Activated T-helper 1 cell treated with Interleukin-2 at 50 U/mL for 16 hours (primary cell): ENCODE measurements at regions not wholly inside any gene's neighbourhood (a gene's known extent, or its start where the extent isn't known, plus 50 kb on each side); places are given as distances from the start of the nearest gene placed in this dataset.

ENCODE experiments used
- DNase-seq: peaks from one replicate; pipeline ENCODE4 v3.0.0-alpha.2; 2020; ENCODE audit warnings: low read depth

DNA sequence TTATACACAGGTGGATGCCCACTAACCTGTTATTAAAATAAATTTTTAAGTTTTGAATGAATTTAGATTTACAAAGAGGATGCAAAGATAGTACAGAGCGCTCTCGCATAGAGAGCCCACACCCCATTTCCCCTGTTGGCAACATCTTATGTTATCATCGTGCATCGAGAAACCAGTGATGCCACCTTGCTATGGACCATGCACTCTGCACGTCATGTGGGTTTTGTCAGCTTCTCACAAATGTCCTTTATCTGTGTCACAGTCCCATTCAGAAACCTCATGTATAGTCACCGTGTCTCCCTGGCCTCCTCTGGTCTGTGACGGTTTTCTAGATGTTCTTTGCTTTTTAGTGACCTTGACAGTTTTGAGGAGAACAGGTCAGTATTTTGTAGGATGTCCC, 60.0 kb downstream of the ING1 start:
- no peak for DNase-seq

DNA sequence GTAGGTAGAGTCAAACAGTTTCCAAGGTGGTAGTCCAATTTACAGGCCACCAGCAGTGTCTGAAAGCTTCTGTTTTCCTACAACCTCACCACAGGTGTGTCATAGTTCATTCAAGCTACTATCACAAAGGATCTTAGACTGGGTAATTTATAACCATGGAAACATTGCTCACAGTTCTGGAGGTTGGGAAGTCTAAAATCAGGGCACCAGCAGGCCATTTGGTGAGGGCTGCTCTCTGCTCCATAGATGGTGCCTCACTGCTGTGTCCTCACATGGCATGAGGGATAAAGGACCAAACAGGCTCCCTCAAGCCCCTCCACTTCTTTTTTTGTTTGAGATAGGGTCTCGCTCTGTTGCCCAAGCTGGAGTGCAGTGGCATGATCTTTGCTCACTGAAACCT, 60.6 kb downstream of the ING1 start:
- no peak for DNase-seq

DNA sequence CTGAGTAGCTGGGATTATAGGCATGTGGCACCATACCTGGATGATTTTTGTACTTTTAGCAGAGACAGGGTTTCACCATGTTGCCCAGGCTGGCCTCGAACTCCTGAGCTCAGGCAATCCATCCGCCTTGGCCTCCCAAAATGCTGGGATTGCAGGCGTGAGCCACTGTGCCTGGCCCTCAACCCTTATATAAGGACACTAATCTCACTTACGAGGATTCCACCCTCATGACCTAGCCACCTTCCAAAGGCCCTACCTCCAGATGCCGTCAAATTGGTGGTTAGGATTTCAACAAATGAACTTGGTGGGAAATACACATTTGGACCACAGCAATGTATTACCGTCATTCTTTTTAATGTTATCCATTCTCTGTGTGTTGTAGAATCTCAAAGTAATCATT, 61.0 kb downstream of the ING1 start:
- no peak for DNase-seq

DNA sequence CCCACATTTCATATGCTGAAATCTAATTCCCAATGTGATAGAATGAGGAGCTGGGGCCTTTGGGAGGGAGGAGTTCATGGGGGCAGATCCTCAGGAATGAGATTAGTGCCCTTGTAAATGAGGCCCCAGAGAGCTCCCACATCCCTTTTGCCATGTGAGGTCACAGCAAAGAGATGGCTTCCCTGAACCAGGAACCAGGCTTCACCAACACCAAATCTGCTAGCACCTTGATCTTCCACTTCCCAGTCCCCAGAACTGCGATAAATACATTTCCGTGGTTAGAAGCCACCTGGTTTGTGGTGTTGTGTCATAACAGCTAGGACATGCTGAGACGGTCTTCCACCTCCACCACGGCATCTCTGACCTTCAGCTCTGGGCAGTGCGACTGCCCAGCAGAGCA, 62.1 kb downstream of the ING1 start:
- no peak for DNase-seq

DNA sequence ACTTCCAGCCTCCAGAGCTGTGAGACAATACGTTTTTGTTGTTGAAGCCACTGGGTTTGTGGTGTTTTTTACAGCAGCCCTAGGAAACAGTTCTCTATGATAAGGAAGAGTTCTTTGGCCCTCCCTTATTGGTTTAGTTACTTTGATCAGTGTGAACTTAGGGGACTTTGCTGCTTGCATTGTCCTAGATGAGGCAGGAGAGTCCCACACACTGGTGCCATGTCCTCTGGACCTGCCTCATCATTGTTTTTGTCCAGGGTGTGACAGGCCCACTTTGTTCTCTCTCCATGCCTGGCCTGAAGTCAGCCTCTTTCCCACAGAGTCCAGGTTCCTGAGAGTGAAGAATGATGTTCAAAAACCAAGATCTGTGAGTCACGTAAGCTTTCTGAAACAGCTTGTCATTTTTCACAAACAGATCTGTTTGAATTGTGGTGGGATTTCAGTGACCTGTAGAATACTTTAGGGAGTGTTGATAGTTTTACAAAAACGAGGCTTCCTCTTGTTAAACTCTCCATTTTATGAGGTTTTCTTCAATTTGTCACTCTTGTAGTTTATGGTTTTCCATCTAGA, 63.8 kb downstream of the ING1 start:
- DNase-seq = no peak

DNA sequence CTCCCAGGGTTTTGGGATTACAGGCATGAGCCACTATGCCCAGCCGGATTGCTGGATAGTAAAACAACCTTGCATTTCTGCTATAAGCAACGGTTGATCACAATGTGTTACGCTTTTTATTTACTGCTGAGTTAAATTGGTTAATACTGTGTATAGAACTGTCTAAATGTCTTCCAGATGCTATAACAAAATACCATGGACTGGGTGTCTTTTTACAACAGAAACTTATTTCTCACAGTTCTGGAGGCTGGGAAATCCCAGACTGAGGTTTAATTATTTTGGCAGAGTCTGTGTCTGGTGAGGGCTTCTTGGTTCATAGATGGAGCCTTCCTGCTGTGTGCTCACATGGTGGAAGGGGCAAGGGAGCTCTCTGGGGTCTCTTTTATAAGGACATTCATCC, 65.5 kb downstream of the ING1 start:
- DNase-seq = no peak

DNA sequence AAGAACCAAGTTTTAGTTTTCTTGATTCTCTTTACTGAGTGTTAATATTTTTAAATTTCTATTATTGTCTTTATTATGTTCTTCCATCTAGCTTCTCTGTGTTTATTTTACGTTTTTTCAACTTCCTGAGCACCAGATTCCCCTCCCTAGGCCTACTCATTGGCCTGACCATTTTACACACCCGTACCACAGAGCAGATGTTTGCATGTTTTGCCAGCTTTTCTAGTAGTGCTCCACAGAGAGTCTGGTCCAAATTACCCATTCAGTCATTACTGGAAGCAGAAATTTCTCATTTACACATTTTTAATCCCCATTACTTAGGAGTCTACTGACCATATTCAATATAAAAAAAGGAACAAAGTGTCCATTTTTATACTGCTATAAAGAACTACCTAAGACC, 66.9 kb downstream of the ING1 start:
- DNase-seq = no peak

DNA sequence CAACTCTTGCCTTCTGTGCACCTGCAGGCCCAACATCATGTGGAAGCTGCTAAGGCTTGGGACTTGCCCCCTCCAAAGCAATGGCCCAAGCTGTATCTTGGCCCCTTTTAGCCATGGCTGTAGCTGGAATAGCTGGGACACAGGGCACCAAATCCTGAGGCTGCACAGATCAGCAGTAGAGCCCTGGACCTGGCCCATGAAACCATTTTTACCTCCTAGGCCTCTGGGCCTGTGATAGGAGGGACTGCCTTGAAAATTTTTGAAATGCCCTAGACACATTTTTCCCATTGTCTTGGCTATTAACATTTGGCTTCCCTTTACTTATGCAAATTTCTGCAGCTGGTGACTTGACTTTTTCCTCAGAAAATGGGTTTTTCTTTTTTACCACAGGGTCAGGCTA, 68.7 kb downstream of the ING1 start:
- no peak for DNase-seq

DNA sequence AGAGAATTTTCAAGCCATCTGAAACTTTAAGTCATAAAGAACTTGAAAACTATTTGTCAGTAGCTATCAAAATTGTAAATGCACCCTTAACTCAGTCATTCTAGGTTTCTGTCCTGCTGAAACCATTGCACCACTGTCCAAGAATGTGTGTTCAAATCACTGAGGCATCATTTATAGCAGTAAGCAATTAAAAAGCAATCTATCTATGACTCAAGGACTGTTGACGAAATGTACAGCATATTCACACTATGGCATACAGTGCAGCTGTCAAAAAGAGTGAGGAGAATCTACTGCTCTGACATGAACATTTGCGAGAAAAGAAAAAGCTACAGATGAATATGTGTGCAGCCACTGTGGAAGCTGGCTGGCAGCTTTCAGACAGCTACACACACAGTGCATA, 71.2 kb downstream of the ING1 start:
- DNase-seq = no peak

DNA sequence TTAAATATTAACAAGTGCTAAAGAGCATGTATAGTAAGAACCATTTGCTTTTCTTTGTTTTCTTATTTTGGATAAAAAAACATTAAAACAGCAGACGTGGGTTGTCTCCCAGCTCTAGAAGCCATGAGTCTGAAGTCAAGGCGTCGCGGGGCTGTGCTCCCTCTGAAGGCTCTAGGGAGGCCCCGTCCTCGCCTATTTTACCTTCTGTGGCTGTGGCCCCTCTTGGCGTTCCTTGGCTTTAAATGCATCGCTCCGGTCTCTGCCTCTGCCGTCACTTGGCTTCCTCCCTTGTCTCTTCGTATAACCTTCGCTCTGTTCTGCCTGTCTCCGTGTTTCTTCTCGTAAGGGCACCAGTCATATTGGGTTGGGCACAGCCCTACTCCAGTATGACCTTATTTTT, 75.3 kb downstream of the ING1 start:
- DNase-seq = no peak

DNA sequence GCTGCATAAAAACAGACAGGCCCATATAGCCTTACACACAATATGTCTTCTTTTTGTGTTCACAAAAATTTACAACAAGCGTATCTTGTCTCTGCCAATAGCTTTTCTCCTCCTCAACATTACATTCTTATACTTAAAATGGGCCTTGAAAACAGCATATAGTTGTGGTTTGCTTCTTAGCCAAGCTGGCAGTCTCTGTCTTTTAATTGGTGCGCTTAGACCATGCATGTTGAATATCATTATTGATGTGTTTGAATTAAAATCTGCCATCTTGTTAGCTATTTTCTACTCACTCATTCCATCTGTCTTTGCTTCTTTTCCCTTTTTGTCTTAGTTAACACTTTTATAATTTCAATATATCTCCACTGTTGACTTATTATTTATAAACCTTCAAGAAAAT, 76.4 kb downstream of the ING1 start:
- DNase-seq = no peak

DNA sequence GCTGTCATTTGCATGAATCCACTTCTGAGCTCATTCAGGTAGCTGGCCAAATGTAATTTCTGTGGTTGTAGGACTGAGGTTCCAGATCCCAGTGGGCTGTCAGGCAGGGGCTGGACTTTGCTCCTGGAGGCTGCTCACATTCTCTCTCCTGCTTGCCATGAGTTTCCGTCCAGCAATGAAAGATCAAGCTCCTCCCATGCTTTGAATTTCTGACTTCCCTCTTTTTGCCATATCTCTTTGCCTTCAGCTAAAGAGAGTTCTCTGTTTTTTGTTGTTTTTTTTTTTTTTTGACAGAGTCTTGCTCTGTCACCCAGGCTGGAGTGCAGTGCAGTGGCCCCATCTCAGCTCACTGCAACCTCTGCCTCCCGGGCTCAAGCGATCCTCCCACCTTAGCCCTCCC, 76.9 kb downstream of the ING1 start:
- DNase-seq = no peak

DNA sequence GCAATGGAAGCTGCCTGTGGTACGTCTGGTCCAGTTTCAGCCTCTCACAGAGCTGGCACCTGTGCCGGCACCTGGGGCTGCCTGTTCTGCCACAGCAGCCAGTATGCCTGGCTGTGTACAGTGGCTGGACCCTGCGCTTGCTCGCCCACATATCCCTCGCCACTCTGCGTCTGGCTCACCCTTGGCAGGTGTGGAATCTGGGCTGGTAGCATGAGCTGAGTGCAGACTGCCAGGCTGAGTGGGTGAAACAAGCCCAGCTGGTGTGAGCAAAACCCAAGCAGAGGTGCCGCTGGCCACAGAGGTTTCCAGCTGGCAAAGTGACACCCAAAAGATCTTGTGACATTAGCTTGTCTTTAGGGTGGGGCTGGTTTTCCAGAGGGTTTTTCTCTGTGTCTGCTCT, 80.7 kb downstream of the ING1 start:
- no peak for DNase-seq

DNA sequence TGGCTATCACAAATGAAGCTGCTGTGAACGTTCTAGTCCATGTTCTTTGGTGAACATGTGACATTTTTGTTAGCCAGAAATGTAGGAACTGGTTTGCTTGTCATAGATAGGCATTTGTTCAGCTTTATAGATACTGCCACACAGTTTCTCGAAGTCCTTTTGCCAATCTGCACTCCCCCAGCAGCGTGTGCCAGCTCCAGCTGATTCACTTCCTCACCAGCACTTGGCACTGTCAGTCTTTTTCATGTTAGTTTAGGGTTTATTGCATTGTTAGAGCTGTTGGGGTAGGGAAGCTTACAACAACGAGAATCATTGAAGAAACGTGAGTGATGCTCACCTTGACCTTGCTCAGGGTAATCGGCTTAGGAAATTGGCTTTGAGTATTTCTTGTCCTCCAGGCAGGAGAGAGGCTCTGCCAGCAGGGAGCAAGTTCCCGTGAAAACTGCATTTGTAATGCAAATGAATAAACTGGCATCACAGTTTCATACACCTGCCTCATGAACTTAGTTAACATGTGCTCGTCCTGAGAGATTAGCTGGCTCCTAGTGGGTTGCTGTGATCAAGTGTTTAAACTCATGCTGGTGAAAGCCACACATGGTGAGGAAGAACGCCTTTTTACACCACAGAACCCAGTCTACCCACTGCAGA, 83.9 kb downstream of the ING1 start:
- DNase-seq = no peak

DNA sequence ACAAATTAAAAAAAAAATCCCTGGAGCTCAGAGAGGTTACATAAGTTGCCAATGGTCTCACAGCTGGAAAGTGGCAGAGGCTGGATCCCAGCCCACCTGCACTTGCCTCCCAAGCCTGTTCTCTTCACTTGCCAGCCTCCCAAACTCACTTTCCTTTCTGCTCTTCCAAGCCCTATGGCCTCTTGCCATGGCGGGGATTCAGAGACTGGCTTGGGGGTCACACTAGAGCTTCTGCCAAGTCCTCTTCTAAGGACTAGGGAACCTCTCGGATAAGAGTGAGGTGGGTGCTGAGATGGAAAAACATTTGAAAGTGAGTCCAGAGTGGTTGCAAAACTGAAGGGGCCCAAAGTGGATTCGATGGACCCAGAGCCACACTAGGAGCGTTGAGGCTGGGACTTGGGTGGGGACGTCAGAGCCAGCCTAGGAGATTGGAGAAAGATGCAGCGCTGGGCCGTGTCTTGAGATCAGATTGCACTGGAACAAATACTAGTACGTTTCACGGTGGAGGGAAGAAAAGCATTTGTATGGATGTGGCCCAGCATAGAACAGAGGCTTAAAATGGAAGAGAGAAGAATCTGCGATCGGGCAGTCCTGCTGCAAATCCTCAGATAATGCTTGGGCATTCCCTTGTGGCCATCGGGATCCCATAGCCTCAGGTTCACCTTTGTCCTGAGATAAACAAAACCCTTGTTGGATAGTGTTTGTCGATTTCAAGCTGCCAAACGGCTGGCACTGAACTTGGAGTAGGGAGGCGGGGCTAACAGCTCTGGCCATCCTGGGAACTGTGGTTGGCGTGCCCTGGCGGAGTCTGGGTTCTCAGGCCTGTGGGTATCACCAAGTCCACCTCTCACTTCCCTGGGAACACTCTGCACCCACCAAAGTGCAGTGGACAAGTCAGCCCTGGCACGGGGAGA, 84.8 kb downstream of the ING1 start:
- no peak for DNase-seq

DNA sequence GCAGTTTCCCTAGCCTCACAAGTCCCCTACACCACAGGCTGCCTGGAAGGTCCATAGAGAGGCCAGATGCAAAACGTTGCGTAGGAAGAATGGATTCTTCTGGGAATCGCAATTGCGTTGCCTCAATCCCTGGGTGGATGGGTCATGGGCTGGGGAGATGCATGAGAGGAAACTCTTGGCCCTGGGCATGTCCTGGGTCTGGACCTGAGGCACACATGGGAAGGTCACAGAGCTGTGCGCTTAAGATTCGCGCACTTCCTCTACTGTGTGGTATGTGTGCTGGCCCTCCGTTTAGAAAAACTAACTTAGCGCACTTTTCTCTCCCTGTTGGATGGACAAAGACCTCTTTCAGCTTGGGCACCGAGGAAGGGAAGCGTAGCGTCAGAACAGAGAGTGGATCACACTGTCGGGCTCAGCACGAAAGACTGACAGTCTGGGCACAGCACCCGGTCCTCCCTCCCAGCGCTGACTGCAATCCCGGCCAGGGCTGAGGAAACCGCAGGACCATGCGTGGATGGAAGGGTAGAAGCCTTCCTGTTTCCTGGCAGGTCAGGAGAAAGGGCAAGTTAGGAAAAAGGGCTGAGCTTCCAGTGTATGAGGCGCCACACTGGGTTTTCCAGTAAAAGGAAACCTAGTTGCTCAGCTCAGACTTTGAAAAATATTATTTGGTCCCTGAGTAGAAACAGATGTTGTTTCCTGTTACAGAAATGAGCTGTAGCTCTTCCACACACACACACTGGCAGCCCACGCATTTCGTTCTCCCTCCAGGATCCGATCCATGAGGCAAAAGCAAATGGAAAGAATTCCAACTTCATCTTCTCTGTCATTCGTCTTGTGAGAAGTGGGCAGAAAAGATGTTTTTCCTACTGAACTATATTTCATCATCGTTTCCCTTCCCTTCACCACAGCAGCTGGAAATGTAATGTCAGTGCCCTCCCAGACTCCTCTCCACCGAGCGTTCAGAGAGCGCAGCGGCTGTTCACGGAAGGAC, 86.0 kb downstream of the ING1 start:
- no peak for DNase-seq

DNA sequence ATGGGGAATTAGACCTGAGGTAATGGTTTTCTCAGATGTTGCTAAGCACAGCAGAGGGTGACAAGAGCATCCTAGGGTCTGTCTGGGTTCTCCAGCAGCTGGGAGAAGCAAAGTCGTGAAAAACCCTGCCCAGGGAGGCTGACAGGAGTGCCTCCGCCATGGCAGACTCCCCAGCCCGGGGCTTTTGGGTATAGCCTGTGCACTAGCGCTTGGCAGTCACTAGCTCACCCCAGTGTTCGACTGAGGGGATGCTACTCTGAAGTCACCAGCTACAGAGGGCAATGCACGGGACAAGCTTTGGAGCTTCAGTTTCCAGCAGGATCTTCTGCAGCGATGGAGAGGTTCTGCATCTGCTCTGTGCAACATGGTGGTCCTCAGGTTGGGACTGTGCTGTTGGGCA, 87.5 kb downstream of the ING1 start:
- DNase-seq = no peak

DNA sequence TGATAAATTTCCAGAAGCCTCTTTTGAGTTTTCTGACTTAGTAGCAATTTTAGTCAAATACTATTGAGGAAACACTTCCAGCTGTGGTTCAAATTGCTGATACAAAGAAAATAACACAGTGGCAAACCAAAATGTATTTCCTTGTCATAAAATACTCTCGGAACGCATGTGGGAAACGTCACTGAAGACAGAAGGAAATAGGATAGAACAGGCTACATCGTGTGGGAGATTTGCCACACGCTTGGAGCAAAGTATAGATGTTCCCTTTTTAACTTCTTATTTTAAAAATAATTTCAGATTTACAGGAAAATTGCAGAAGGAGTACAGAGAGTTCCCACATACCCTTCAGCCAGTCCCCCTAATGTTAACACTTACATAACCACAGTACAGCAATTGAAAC, 88.8 kb downstream of the ING1 start:
- DNase-seq = no peak

DNA sequence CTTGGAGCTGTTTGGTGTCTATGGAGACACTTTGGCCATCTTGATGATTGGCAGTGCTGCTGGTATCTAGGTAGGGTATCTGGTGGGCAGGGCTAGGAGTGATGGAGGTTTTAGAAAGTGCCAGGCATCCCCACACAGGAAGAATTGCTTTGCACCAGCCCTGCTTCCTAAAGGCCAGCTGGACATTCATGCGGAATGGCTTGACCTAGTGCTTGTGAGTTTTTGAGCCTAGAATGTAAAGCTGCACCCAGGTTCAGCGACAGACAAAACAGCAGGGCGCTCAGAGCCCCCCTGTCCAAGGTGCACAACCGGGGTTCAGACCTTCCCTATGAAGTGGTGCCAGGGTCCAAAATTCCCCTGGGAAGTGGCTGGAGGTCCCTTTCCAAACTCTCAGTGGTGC, 93.1 kb downstream of the ING1 start:
- no peak for DNase-seq

DNA sequence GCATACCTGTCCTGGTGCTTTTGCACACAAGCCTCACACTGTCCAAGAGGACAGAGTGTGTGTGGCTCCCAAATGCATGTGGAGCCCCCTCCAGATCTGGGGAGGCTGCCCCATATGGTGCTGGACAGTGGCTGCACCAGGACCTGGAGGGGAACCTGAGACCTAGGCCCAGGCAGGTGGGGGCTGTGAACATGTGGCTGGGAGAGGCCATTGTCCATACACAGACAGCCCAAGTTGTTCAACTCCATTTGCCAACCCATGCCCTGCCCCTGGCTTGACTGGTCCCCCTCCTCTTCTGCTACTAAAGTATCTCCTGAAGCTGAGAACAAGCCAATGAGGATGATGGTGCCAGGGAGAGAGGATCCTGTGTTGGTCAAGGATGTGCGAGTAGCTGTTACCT, 94.0 kb downstream of the ING1 start:
- no peak for DNase-seq

DNA sequence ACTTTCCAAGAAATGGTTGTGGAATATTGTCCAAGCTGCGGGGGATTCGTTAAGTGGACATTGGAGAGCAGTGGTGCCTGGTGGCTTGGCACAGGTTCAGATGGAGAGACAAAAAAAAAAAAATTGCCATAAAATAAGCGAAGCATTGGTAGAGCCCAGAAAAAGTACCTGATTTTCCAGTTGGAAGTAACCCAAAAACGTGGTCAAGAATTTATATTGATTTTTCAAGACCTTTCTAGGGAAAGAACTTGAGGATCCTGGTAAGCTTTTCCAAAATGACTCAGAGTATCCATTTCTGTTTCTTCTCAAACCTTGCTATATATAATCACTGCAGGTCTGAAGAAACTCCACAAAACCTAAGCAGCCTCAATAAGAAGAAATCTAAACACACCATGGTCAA, 94.6 kb downstream of the ING1 start:
- no peak for DNase-seq

DNA sequence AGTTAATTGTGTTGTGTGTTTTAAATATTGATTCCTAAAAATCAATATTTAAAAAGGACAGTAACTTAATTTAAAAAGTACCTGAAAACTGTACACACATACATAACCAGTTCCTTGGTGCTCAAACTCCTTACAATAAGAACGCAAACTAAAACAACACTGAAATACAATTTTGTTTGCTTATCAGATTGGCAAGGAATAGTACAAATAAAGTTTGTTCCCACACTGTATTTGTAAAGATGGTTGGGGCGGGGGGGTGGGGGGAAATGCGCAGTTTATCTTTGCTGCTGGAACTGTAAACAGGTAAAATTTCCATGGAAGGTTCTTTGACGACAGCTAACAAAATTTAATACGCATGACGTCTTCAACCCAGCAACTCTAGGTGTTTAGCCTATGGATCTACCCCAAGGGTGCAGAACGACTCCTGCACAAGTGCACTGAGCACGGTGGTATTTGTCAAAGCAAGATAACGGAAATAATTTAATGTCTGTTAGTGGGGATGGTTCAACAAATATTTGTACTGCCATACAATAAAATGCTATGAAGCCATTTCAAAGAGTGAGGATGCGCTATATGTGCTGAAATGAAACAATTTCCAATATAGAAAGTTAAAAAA, 96.5 kb downstream of the ING1 start:
- DNase-seq = no peak
